Mesenchymal stem cell (in vitro differentiated cells and primary cell): ENCODE measurements at regions not wholly inside any gene's neighbourhood (a gene's known extent, or its start where the extent isn't known, plus 50 kb on each side); places are given as distances from the start of the nearest gene placed in this dataset.

Experiments used
- DNase-seq: peaks from one replicate; pipeline ENCODE4 v3.0.0-alpha.2; 2013
- H2AFZ ChIP-seq: one replicate; pipeline ENCODE4 v1.6.1; 2013; ENCODE audit warnings: low read depth, mild to moderate bottlenecking, control low read depth, inconsistent platforms, low read length, moderate library complexity
- H2AK5ac ChIP-seq: 2 replicates; pipeline ENCODE4 v1.6.1; 2013; ENCODE audit warnings: low read length, moderate library complexity, mild to moderate bottlenecking, inconsistent platforms; ENCODE audit not compliant: severe bottlenecking
- H2BK120ac ChIP-seq: one replicate; pipeline ENCODE4 v1.6.1; 2013; ENCODE audit warnings: low read depth, mild to moderate bottlenecking, inconsistent platforms, low read length, moderate library complexity
- H2BK12ac ChIP-seq, 2 experiments: one replicate each; pipeline ENCODE4 v1.6.1; 2013; ENCODE audit warnings: inconsistent platforms in 2 of 2, low read length in 2 of 2, mild to moderate bottlenecking in 2 of 2, moderate library complexity in 2 of 2, control low read depth in 1 of 2
- H2BK15ac ChIP-seq: one replicate; pipeline ENCODE4 v1.6.1; 2013; ENCODE audit warnings: mild to moderate bottlenecking, low read depth, inconsistent platforms; ENCODE audit not compliant: poor library complexity, severe bottlenecking
- H2BK5ac ChIP-seq: 2 replicates; pipeline ENCODE4 v1.6.1; 2013; ENCODE audit warnings: low read depth, mild to moderate bottlenecking, low read length, control low read depth, inconsistent platforms; ENCODE audit not compliant: poor library complexity, severe bottlenecking
- H3K14ac ChIP-seq, 2 experiments: one replicate each; pipeline ENCODE4 v1.6.1; 2013; ENCODE audit warnings: inconsistent platforms in 2 of 2, low read length in 2 of 2, control low read depth in 1 of 2, mild to moderate bottlenecking in 1 of 2, moderate library complexity in 1 of 2
- H3K18ac ChIP-seq, 2 experiments: one replicate each; pipeline ENCODE4 v1.6.1; 2013; ENCODE audit warnings: inconsistent platforms in 2 of 2, low read length in 2 of 2, control low read depth in 1 of 2, low read depth in 1 of 2, mild to moderate bottlenecking in 1 of 2
- H3K23ac ChIP-seq, 2 experiments: one replicate each; pipeline ENCODE4 v1.6.1; 2013; ENCODE audit warnings: inconsistent platforms in 2 of 2, low read length in 2 of 2, mild to moderate bottlenecking in 2 of 2, moderate library complexity in 2 of 2, control low read depth in 1 of 2
- H3K27ac ChIP-seq: 2 replicates; pipeline ENCODE4 v1.5.1; 2013; ENCODE audit warnings: mild to moderate bottlenecking, moderate library complexity, low read length, control low read depth, inconsistent platforms; ENCODE audit not compliant: poor library complexity, severe bottlenecking
- H3K27me3 ChIP-seq, 2 experiments: 2 replicates each; pipeline versions ENCODE4 v1.6.1 to v1.7.0; 2013; ENCODE audit warnings: low read length in 2 of 2, mild to moderate bottlenecking in 2 of 2, moderate library complexity in 2 of 2, control low read depth in 1 of 2, inconsistent platforms in 1 of 2; ENCODE audit not compliant: control insufficient read depth in 1 of 2, insufficient read depth in 1 of 2
- H3K36me3 ChIP-seq, 2 experiments: 2 replicates each; pipeline versions ENCODE4 v1.6.1 to v1.7.0; 2013; ENCODE audit warnings: low read length in 2 of 2, control low read depth in 1 of 2, inconsistent platforms in 1 of 2, low read depth in 1 of 2, mild to moderate bottlenecking in 1 of 2; ENCODE audit not compliant: insufficient read depth in 2 of 2, control insufficient read depth in 1 of 2
- H3K4ac ChIP-seq, 2 experiments: one replicate each; pipeline ENCODE4 v1.6.1; 2013; ENCODE audit warnings: inconsistent platforms in 2 of 2, low read length in 2 of 2, mild to moderate bottlenecking in 2 of 2, moderate library complexity in 2 of 2, control low read depth in 1 of 2, low read depth in 1 of 2
- H3K4me1 ChIP-seq: 2 replicates; pipeline ENCODE4 v1.6.1; 2013; ENCODE audit warnings: low read depth, low read length, control low read depth; ENCODE audit not compliant: control insufficient read depth, insufficient read depth
- H3K4me2 ChIP-seq: 2 replicates; pipeline ENCODE4 v1.6.1; 2013; ENCODE audit warnings: low read length, mild to moderate bottlenecking, inconsistent platforms; ENCODE audit not compliant: poor library complexity, severe bottlenecking
- H3K4me3 ChIP-seq, 2 experiments: 2 replicates each; pipeline versions ENCODE4 v1.5.1 to v1.7.0; 2013; ENCODE audit warnings: low read length in 2 of 2, mild to moderate bottlenecking in 2 of 2, control low read depth in 1 of 2, low read depth in 1 of 2; ENCODE audit not compliant: insufficient read depth in 1 of 2
- H3K79me1 ChIP-seq: replicated peaks from 2 replicates; pipeline ENCODE4 v1.6.1; 2013; ENCODE audit warnings: mild to moderate bottlenecking, control low read depth, low read length, inconsistent platforms; ENCODE audit not compliant: poor library complexity, severe bottlenecking
- H3K9ac ChIP-seq: 2 replicates; pipeline ENCODE4 v1.7.0; 2013; ENCODE audit warnings: mild to moderate bottlenecking, low read length, moderate library complexity
- H3K9me3 ChIP-seq: 2 replicates; pipeline ENCODE4 v1.7.0; 2013; ENCODE audit warnings: mild to moderate bottlenecking, low read length; ENCODE audit not compliant: control insufficient read depth
- H4K8ac ChIP-seq: one replicate; pipeline ENCODE4 v1.6.1; 2013; ENCODE audit warnings: inconsistent platforms, mild to moderate bottlenecking, low read length, moderate library complexity
- H4K91ac ChIP-seq: one replicate; pipeline ENCODE4 v1.6.1; 2013; ENCODE audit warnings: mild to moderate bottlenecking, low read length, inconsistent platforms
- WGBS: methylation state at CpG from one replicate; pipeline ENCODE4 v1.1.7; 2013; ENCODE audit warnings: mixed read lengths; 5-methylcytosine and 5-hydroxymethylcytosine counted together

- H3K9me3 ChIP-seq, result no peaks in the 10 kb centered on the region
- H3K14ac ChIP-seq, result no peak overlapping the region
- H2BK12ac ChIP-seq, result no peak overlapping the region
- no peak overlapping the region for H2BK5ac ChIP-seq
- H3K4me1 ChIP-seq, result no peaks in the 10 kb centered on the region
- H3K4ac ChIP-seq, result no peak overlapping the region
- DNase-seq, result no peak
- no peak overlapping the region for H4K91ac ChIP-seq
- no peak overlapping the region for H3K18ac ChIP-seq
- WGBS, result 57% methylated on average over 4 of the region's 5 CpGs
- H2AFZ ChIP-seq, result no peak overlapping the region
- H3K79me1 ChIP-seq, result no peaks in the 10 kb centered on the region
- H2BK15ac ChIP-seq, result no peak overlapping the region
- no peak overlapping the region for H3K4me3 ChIP-seq
- no peak overlapping the region for H4K8ac ChIP-seq
- H3K4me2 ChIP-seq, result no peak overlapping the region
- no peak overlapping the region for H2BK120ac ChIP-seq
- H2AK5ac ChIP-seq, result no peak overlapping the region
- no peak overlapping the region for H3K27ac ChIP-seq
- no peaks in the 10 kb centered on the region for H3K27me3 ChIP-seq
- H3K36me3 ChIP-seq, result no peaks in the 10 kb centered on the region
- no peak overlapping the region for H3K9ac ChIP-seq
- no peak overlapping the region for H3K23ac ChIP-seq
Observed at GRCh38 chr2:59005836-59006615, 764.9 kb upstream of the FANCL start.

GRCh38 chr2:59004621-59005020 lies 763.5 kb upstream of the FANCL start:
- no peak overlapping the region for H3K4me3 ChIP-seq
- no peak overlapping the region for H3K14ac ChIP-seq
- no peak overlapping the region for H2BK12ac ChIP-seq
- H3K4me1 ChIP-seq, result peaks cover 1% of the 10 kb centered on the region
- no peak overlapping the region for H3K18ac ChIP-seq
- H3K36me3 ChIP-seq, result no peaks in the 10 kb centered on the region
- no peak overlapping the region for H4K91ac ChIP-seq
- no peak overlapping the region for H2BK15ac ChIP-seq
- no peak overlapping the region for H2AK5ac ChIP-seq
- H4K8ac ChIP-seq, result no peak overlapping the region
- no peak overlapping the region for H2BK5ac ChIP-seq
- no peaks in the 10 kb centered on the region for H3K27me3 ChIP-seq
- H3K23ac ChIP-seq, result no peak overlapping the region
- no peak overlapping the region for H3K4me2 ChIP-seq
- no peak overlapping the region for H3K27ac ChIP-seq
- no peak for DNase-seq
- no peak overlapping the region for H3K4ac ChIP-seq
- H3K9ac ChIP-seq, result no peak overlapping the region
- H3K9me3 ChIP-seq, result no peaks in the 10 kb centered on the region
- no peak overlapping the region for H2BK120ac ChIP-seq
- H2AFZ ChIP-seq, result no peak overlapping the region
- no peaks in the 10 kb centered on the region for H3K79me1 ChIP-seq

- Histone ChIP-seq H3K27me3 (no peaks in the 10 kb centered on the region), H2BK5ac (no peak overlapping the region), H3K14ac (no peak overlapping the region), H3K4me3 (no peak overlapping the region), H3K23ac (no peak overlapping the region), H3K18ac (no peak overlapping the region), H3K79me1 (no peaks in the 10 kb centered on the region), H3K9ac (no peak overlapping the region), H2BK15ac (no peak overlapping the region), H3K36me3 (no peaks in the 10 kb centered on the region), H4K8ac (no peak overlapping the region), H2AK5ac (peak overlapping the region; percentile 49), H2BK120ac (no peak overlapping the region), H3K4ac (no peak overlapping the region), H2AFZ (no peak overlapping the region), H3K27ac (peak overlapping the region; percentile 77), H4K91ac (no peak overlapping the region), H2BK12ac (peak overlapping the region in 1 of 2 experiments; percentile 18), H3K9me3 (no peaks in the 10 kb centered on the region), H3K4me1 (peaks cover 1% of the 10 kb centered on the region), H3K4me2 (no peak overlapping the region)
- peak; percentile 31 for DNase-seq
- WGBS, result 32% methylated on average over 2 of the region's 2 CpGs
Observed at GRCh38 chr2:59000796-59001195, 759.7 kb upstream of the FANCL start.

- no peak overlapping the region for H2BK15ac ChIP-seq
- WGBS, result 59% methylated on average over 2 of the region's 4 CpGs
- no peak overlapping the region for H2AK5ac ChIP-seq
- no peak overlapping the region for H4K8ac ChIP-seq
- no peaks in the 10 kb centered on the region for H3K4me1 ChIP-seq
- H2AFZ ChIP-seq, result no peak overlapping the region
- no peak overlapping the region for H3K14ac ChIP-seq
- no peaks in the 10 kb centered on the region for H3K36me3 ChIP-seq
- H3K9me3 ChIP-seq, result peaks cover 5% of the 10 kb centered on the region
- H2BK5ac ChIP-seq, result no peak overlapping the region
- peak; percentile 52 for DNase-seq
- H2BK12ac ChIP-seq, result no peak overlapping the region
- no peak overlapping the region for H2BK120ac ChIP-seq
- no peak overlapping the region for H3K18ac ChIP-seq
- H3K4ac ChIP-seq, result no peak overlapping the region
- H3K27ac ChIP-seq, result no peak overlapping the region
- H4K91ac ChIP-seq, result no peak overlapping the region
- no peaks in the 10 kb centered on the region for H3K79me1 ChIP-seq
- no peak overlapping the region for H3K4me3 ChIP-seq
- no peak overlapping the region for H3K9ac ChIP-seq
- no peak overlapping the region for H3K23ac ChIP-seq
- H3K4me2 ChIP-seq, result no peak overlapping the region
- H3K27me3 ChIP-seq, result no peaks in the 10 kb centered on the region
Observed at GRCh38 chr2:58992062-58992706, 751.1 kb upstream of the FANCL start.
